ENCODE measurements at regions not wholly inside any gene's neighbourhood (a gene's known extent, or its start where the extent isn't known, plus 50 kb on each side); places are given as distances from the start of the nearest gene placed in this dataset.

GRCh38 chr3:11919390-11919789 lies 72.7 kb upstream of the TAMM41 start:
- no peak for DNase-seq

GRCh38 chr3:11924518-11924917 lies 77.8 kb upstream of the TAMM41 start:
- no peak for DNase-seq

GRCh38 chr3:11928381-11928780 lies 75.8 kb upstream of the SYN2 start:
- DNase-seq, result no peak

GRCh38 chr3:11929531-11929930 lies 74.7 kb upstream of the SYN2 start:
- no peak for DNase-seq

GRCh38 chr3:11930084-11930483 lies 74.1 kb upstream of the SYN2 start:
- no peak for DNase-seq

GRCh38 chr3:11932636-11933035 lies 71.6 kb upstream of the SYN2 start:
- DNase-seq, result no peak

- DNase-seq, result no peak
These were observed 70.7 kb upstream of the SYN2 start for GRCh38 chr3:11933529-11933928.

GRCh38 chr3:11944052-11944673 lies 60.0 kb upstream of the SYN2 start:
- no peak for DNase-seq

GRCh38 chr3:11948331-11948730 lies 55.9 kb upstream of the SYN2 start:
- DNase-seq, result no peak

- DNase-seq, result no peak
These were observed 55.3 kb upstream of the SYN2 start for GRCh38 chr3:11948866-11949265.

- no peak for DNase-seq
These were observed 54.8 kb upstream of the SYN2 start for GRCh38 chr3:11949351-11949750.

GRCh38 chr3:11950576-11950975 lies 53.6 kb upstream of the SYN2 start:
- DNase-seq, result no peak

GRCh38 chr3:11953350-11953749 lies 50.8 kb upstream of the SYN2 start:
- DNase-seq, result no peak

- no peak for DNase-seq
These were observed 50.4 kb upstream of the SYN2 start for GRCh38 chr3:11953778-11954177.

- DNase-seq, result no peak
These were observed 49.8 kb upstream of the SYN2 start for GRCh38 chr3:11954312-11954934.

Measured in activated CD8-positive, alpha-beta memory T cell treated with anti-CD3 and anti-CD28 coated beads, Interleukin-2, amount 50 U/mL, for 48 hours (primary cell).